GM23338 (cell line): ENCODE measurements at regions not wholly inside any gene's neighbourhood (a gene's known extent, or its start where the extent isn't known, plus 50 kb on each side); places are given as distances from the start of the nearest gene placed in this dataset.

ENCODE experiments used
- ATAC-seq: fragments of 200-7000 bp; cut with Tn5 transposase; 3 replicates; pipeline ENCODE4 v1.9.1; 2020
- DNase-seq: peaks from one replicate; pipeline ENCODE4 v3.0.0-alpha.2; 2015; ENCODE audit warnings: low spot score
- H2AFZ ChIP-seq: fragments of 200-600 bp; sonication (generic); 2 replicates; pipeline ENCODE4 v1.8.0; 2016; ENCODE audit warnings: antibody characterized with exemption, mild to moderate bottlenecking, moderate library complexity
- H3F3A ChIP-seq: fragments of 200-600 bp; sonication (generic); replicated peaks from 2 replicates; pipeline ENCODE4 v1.8.0; 2017; ENCODE audit warnings: antibody characterized with exemption, mixed run types, low read depth
- H3K27ac ChIP-seq: fragments of 200-600 bp; sonication (generic); 2 replicates; pipeline ENCODE4 v1.6.1; 2016; ENCODE audit warnings: low read depth
- H3K27me3 ChIP-seq: fragments of 200-600 bp; sonication (generic); 2 replicates; pipeline ENCODE4 v1.8.0; 2016; ENCODE audit warnings: mild to moderate bottlenecking, mixed run types, moderate library complexity; ENCODE audit not compliant: insufficient read depth
- H3K36me3 ChIP-seq: fragments of 200-600 bp; sonication (generic); 2 replicates; pipeline ENCODE4 v1.8.0; 2016; ENCODE audit warnings: mild to moderate bottlenecking; ENCODE audit not compliant: insufficient read depth
- H3K4me1 ChIP-seq: fragments of 200-600 bp; sonication (generic); 2 replicates; pipeline ENCODE4 v1.8.0; 2016; ENCODE audit warnings: mild to moderate bottlenecking, moderate library complexity; ENCODE audit not compliant: insufficient read depth
- H3K4me2 ChIP-seq: fragments of 200-600 bp; sonication (generic); 2 replicates; pipeline ENCODE4 v1.7.1; 2017; ENCODE audit warnings: mixed run types
- H3K4me3 ChIP-seq: fragments of 200-600 bp; sonication (generic); 2 replicates; pipeline ENCODE4 v1.6.1; 2016; ENCODE audit warnings: mixed run types
- H3K79me2 ChIP-seq: fragments of 200-600 bp; sonication (generic); replicated peaks from 2 replicates; pipeline ENCODE4 v1.8.0; 2017; ENCODE audit warnings: mild to moderate bottlenecking; ENCODE audit not compliant: insufficient read depth
- H3K9me2 ChIP-seq: fragments of 200-600 bp; sonication (generic); 2 replicates; pipeline ENCODE4 v1.8.0; 2017; ENCODE audit not compliant: insufficient read depth
- H4K20me1 ChIP-seq: fragments of 200-600 bp; sonication (generic); replicated peaks from 2 replicates; pipeline ENCODE4 v1.8.0; 2017; ENCODE audit warnings: mild to moderate bottlenecking; ENCODE audit not compliant: insufficient read depth
- H3K27ac Mint-ChIP-seq: 2 replicates; pipeline ENCODE4 v1.8.0; 2020; ENCODE audit warnings: inconsistent platforms, mild to moderate bottlenecking, moderate library complexity, mixed read lengths
- H3K27me3 Mint-ChIP-seq: 3 replicates; pipeline ENCODE4 v1.8.0; 2022; ENCODE audit warnings: low read depth, mild to moderate bottlenecking, moderate library complexity, mixed read lengths, inconsistent platforms; ENCODE audit not compliant: insufficient read depth, poor library complexity
- H3K36me3 Mint-ChIP-seq: 3 replicates; pipeline ENCODE4 v1.8.0; 2021; ENCODE audit warnings: low read depth, mild to moderate bottlenecking, inconsistent platforms, moderate library complexity, mixed read lengths
- H3K4me1 Mint-ChIP-seq: 3 replicates; pipeline ENCODE4 v1.8.0; 2020; ENCODE audit warnings: mild to moderate bottlenecking, inconsistent platforms, mixed read lengths
- H3K4me3 Mint-ChIP-seq: 3 replicates; pipeline ENCODE4 v1.8.0; 2021; ENCODE audit warnings: moderate library complexity, mild to moderate bottlenecking, inconsistent platforms, mixed read lengths
- H3K9me3 Mint-ChIP-seq: 3 replicates; pipeline ENCODE4 v1.8.0; 2020; ENCODE audit warnings: moderate library complexity, mild to moderate bottlenecking, inconsistent platforms, mixed read lengths
- CREB1 ChIP-seq: fragments of 250-450 bp; sonication (Bioruptor Pico); IDR thresholded peaks from 2 replicates; pipeline ENCODE4 v1.5.0; 2020; ENCODE audit warnings: low read depth, mild to moderate bottlenecking, moderate library complexity
- CTCF ChIP-seq, 2 experiments: fragments of 200-600 bp in 1 of 2; sonication (generic) in 1 of 2; conservative IDR thresholded peaks; 2 replicates each; pipeline versions ENCODE4 v1.5.1 to v1.6.1; 2016 to 2017; ENCODE audit warnings: antibody characterized with exemption in 2 of 2, low read depth in 2 of 2, mild to moderate bottlenecking in 2 of 2, moderate library complexity in 1 of 2
- ETS1 ChIP-seq: IDR thresholded peaks from 2 replicates; pipeline ENCODE4 v1.6.1; 2016; ENCODE audit warnings: antibody characterized with exemption
- EZH2 ChIP-seq: fragments of 200-600 bp; sonication (generic); IDR thresholded peaks from one replicate; pipeline ENCODE4 v1.8.0; 2017; ENCODE audit warnings: antibody characterized with exemption, mild to moderate bottlenecking, low read depth; ENCODE audit not compliant: unreplicated experiment
- EZH2phosphoT487 ChIP-seq: fragments of 200-600 bp; sonication (generic); IDR thresholded peaks from one replicate; pipeline ENCODE4 v1.8.1; 2018; ENCODE audit warnings: antibody characterized with exemption; ENCODE audit not compliant: unreplicated experiment
- JUNB ChIP-seq: IDR thresholded peaks from one replicate; pipeline ENCODE4 v1.6.1; 2016; ENCODE audit warnings: antibody characterized with exemption; ENCODE audit not compliant: unreplicated experiment
- NANOG ChIP-seq: IDR thresholded peaks from 2 replicates; pipeline ENCODE4 v1.6.1; 2016; ENCODE audit warnings: antibody characterized with exemption, borderline replicate concordance
- POLR2AphosphoS5 ChIP-seq: IDR thresholded peaks from 2 replicates; pipeline ENCODE4 v1.6.1; 2016; ENCODE audit warnings: antibody characterized with exemption, low read depth
- STAT1 ChIP-seq: IDR thresholded peaks from one replicate; pipeline ENCODE4 v1.6.1; 2016; ENCODE audit warnings: antibody characterized with exemption; ENCODE audit not compliant: unreplicated experiment
- ZNF114 ChIP-seq: fragments of 250-450 bp; sonication (Bioruptor Pico); IDR thresholded peaks from 2 replicates; pipeline ENCODE4 v1.5.0; 2020; ENCODE audit warnings: mild to moderate bottlenecking, moderate library complexity
- TF ChIP-seq, protein P1 (sequence below): fragments of 250-450 bp; sonication (Bioruptor Pico); IDR thresholded peaks from 2 replicates; pipeline ENCODE4 v1.5.0; 2020; ENCODE audit warnings: mild to moderate bottlenecking, moderate library complexity

DNA sequence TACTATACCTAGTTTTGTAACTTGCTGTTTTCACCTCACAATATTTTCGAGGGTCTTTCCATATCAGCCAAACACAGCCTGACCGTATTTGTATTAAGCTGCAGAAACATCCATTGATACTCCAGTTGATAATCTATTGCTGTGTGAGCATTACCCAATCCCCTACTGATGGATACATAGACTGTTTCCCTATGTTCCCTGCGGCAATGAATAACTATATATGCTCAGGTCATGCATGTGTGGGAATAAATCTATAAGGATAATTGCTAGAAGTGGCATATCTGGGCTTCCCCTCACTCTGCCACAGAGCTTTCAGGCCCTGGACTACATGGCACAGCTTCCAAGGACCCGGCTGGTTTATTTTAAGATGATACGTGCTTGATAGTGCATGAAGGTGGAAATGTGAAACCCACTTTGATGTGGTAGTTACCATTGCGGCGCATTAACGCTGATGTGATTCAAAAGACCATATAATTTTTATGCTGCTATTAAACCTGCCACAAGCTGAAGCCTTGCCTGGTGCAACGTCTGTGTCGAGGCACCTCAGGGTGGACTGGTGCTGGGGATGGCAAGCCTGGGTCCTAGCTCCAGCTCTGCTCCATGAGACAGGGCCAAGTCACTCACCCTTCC, 81.4 kb upstream of the KCNK12 start:
- DNase-seq (no peak), ATAC-seq (no peak)
- TF ChIP-seq, protein P1, sequence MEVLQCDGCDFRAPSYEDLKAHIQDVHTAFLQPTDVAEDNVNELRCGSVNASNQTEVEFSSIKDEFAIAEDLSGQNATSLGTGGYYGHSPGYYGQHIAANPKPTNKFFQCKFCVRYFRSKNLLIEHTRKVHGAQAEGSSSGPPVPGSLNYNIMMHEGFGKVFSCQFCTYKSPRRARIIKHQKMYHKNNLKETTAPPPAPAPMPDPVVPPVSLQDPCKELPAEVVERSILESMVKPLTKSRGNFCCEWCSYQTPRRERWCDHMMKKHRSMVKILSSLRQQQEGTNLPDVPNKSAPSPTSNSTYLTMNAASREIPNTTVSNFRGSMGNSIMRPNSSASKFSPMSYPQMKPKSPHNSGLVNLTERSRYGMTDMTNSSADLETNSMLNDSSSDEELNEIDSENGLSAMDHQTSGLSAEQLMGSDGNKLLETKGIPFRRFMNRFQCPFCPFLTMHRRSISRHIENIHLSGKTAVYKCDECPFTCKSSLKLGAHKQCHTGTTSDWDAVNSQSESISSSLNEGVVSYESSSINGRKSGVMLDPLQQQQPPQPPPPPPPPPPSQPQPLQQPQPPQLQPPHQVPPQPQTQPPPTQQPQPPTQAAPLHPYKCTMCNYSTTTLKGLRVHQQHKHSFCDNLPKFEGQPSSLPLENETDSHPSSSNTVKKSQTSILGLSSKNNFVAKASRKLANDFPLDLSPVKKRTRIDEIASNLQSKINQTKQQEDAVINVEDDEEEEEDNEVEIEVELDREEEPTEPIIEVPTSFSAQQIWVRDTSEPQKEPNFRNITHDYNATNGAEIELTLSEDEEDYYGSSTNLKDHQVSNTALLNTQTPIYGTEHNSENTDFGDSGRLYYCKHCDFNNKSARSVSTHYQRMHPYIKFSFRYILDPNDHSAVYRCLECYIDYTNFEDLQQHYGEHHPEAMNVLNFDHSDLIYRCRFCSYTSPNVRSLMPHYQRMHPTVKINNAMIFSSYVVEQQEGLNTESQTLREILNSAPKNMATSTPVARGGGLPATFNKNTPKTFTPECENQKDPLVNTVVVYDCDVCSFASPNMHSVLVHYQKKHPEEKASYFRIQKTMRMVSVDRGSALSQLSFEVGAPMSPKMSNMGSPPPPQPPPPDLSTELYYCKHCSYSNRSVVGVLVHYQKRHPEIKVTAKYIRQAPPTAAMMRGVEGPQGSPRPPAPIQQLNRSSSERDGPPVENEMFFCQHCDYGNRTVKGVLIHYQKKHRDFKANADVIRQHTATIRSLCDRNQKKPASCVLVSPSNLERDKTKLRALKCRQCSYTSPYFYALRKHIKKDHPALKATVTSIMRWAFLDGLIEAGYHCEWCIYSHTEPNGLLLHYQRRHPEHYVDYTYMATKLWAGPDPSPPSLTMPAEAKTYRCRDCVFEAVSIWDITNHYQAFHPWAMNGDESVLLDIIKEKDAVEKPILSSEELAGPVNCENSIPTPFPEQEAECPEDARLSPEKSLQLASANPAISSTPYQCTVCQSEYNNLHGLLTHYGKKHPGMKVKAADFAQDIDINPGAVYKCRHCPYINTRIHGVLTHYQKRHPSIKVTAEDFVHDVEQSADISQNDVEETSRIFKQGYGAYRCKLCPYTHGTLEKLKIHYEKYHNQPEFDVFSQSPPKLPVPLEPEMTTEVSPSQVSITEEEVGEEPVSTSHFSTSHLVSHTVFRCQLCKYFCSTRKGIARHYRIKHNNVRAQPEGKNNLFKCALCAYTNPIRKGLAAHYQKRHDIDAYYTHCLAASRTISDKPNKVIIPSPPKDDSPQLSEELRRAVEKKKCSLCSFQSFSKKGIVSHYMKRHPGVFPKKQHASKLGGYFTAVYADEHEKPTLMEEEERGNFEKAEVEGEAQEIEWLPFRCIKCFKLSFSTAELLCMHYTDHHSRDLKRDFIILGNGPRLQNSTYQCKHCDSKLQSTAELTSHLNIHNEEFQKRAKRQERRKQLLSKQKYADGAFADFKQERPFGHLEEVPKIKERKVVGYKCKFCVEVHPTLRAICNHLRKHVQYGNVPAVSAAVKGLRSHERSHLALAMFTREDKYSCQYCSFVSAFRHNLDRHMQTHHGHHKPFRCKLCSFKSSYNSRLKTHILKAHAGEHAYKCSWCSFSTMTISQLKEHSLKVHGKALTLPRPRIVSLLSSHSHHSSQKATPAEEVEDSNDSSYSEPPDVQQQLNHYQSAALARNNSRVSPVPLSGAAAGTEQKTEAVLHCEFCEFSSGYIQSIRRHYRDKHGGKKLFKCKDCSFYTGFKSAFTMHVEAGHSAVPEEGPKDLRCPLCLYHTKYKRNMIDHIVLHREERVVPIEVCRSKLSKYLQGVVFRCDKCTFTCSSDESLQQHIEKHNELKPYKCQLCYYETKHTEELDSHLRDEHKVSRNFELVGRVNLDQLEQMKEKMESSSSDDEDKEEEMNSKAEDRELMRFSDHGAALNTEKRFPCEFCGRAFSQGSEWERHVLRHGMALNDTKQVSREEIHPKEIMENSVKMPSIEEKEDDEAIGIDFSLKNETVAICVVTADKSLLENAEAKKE (CRISPR knock-in tag): no peak
- TF ChIP-seq CTCF (conservative IDR thresholded peaks at IDR 0.05; ENCODE audit: low read depth in 2 of 2) (no peak), STAT1 (no peak), POLR2AphosphoS5 (no peak), EZH2 (no peak), EZH2phosphoT487 (no peak), NANOG (no peak), CREB1 (CRISPR knock-in tag) (no peak), ZNF114 (CRISPR knock-in tag) (no peak), ETS1 (no peak), JUNB (no peak)
- H3K27me3 Mint-ChIP-seq: peaks cover 13% of the 10 kb centered on the region
- peaks cover 4% of the 10 kb centered on the region; the same call in 1 of the 3 replicates for H3K36me3 Mint-ChIP-seq
- Histone ChIP-seq H3K27me3 (no peaks in the 10 kb centered on the region), H3K4me3 (no peak overlapping the region), H3K27ac (no peak overlapping the region), H3F3A (0 out of 2 replicates have a peak, but pooled peaks cover 7% of the 10 kb centered on the region), H3K79me2 (no peaks in the 10 kb centered on the region), H2AFZ (no peak overlapping the region), H3K9me2 (0 out of 2 replicates have a peak, but pooled peaks cover 5% of the 10 kb centered on the region), H3K36me3 (no peaks in the 10 kb centered on the region), H3K4me1 (peaks cover 19% of the 10 kb centered on the region), H4K20me1 (no peaks in the 10 kb centered on the region), H3K4me2 (no peak overlapping the region)
- H3K27ac Mint-ChIP-seq: no peak overlapping the region
- peaks cover 34% of the 10 kb centered on the region for H3K4me1 Mint-ChIP-seq
- H3K9me3 Mint-ChIP-seq: peaks cover 6% of the 10 kb centered on the region; the same call in 2 of the 3 replicates
- H3K4me3 Mint-ChIP-seq: no peak overlapping the region
